ENCODE measurements at regions not wholly inside any gene's neighbourhood (a gene's known extent, or its start where the extent isn't known, plus 50 kb on each side); places are given as distances from the start of the nearest gene placed in this dataset.

- Histone ChIP-seq H3K36me3 (ENCODE audit: control insufficient read depth, insufficient read depth, low read length) (no peaks in the 10 kb centered on the region), H3K4me3 (ENCODE audit: low read depth, low read length) (no peak overlapping the region), H3K4me1 (no peaks in the 10 kb centered on the region), H3K9me3 (no peaks in the 10 kb centered on the region), H3K27me3 (replicated peaks; ENCODE audit: control insufficient read depth, insufficient read depth, low read length) (no peaks in the 10 kb centered on the region)
- no peak for TF ChIP-seq CTCF (IDR thresholded peaks at IDR 0.05; ENCODE audit: insufficient read depth in 1 of 2, low read depth in 1 of 2, low read length in 1 of 2, severe bottlenecking in 1 of 2, unreplicated experiment in 1 of 2)
- H3K4me1 Mint-ChIP-seq (ENCODE audit: low read depth, unreplicated experiment): no peaks in the 10 kb centered on the region
- no peaks in the 10 kb centered on the region for H3K9me3 Mint-ChIP-seq (ENCODE audit: unreplicated experiment)
- no TSS peak for BruUV-seq (replicated peaks)
- no peak overlapping the region for H3K4me3 Mint-ChIP-seq (ENCODE audit: unreplicated experiment)
- ChIA-PET POLR2A (no interaction called here), CTCF (no interaction called here)
- intact Hi-C loops (cut with micrococcal nuclease; ENCODE audit: unreplicated experiment): no loop called here
- no peaks in the 10 kb centered on the region for H3K27me3 Mint-ChIP-seq (ENCODE audit: insufficient read depth, unreplicated experiment)
- H3K36me3 Mint-ChIP-seq (ENCODE audit: insufficient read depth, unreplicated experiment): no peaks in the 10 kb centered on the region
- DNase-seq: no peak
- no peak overlapping the region for H3K27ac Mint-ChIP-seq (ENCODE audit: unreplicated experiment)
Observed at GRCh38 chr5:126189862-126190261, 233.3 kb upstream of the GRAMD2B start.

GRCh38 chr5:126192226-126192625 lies 231.0 kb upstream of the GRAMD2B start:
- H3K9me3 Mint-ChIP-seq (ENCODE audit: unreplicated experiment): no peaks in the 10 kb centered on the region
- no peaks in the 10 kb centered on the region for H3K27me3 Mint-ChIP-seq (ENCODE audit: insufficient read depth, unreplicated experiment)
- Histone ChIP-seq H3K4me1 (no peaks in the 10 kb centered on the region), H3K36me3 (ENCODE audit: control insufficient read depth, insufficient read depth, low read length) (no peaks in the 10 kb centered on the region), H3K27me3 (replicated peaks; ENCODE audit: control insufficient read depth, insufficient read depth, low read length) (no peaks in the 10 kb centered on the region), H3K4me3 (ENCODE audit: low read depth, low read length) (no peak overlapping the region), H3K9me3 (no peaks in the 10 kb centered on the region)
- H3K27ac Mint-ChIP-seq (ENCODE audit: unreplicated experiment): no peak overlapping the region
- no peaks in the 10 kb centered on the region for H3K4me1 Mint-ChIP-seq (ENCODE audit: low read depth, unreplicated experiment)
- ChIA-PET CTCF (no interaction called here), POLR2A (no interaction called here)
- TF ChIP-seq CTCF (IDR thresholded peaks at IDR 0.05; ENCODE audit: insufficient read depth in 1 of 2, low read depth in 1 of 2, low read length in 1 of 2, severe bottlenecking in 1 of 2, unreplicated experiment in 1 of 2): no peak
- DNase-seq: no peak
- intact Hi-C loops (cut with micrococcal nuclease; ENCODE audit: unreplicated experiment): no loop called here
- BruUV-seq (replicated peaks): no TSS peak
- H3K4me3 Mint-ChIP-seq (ENCODE audit: unreplicated experiment): no peak overlapping the region
- H3K36me3 Mint-ChIP-seq (ENCODE audit: insufficient read depth, unreplicated experiment): no peaks in the 10 kb centered on the region

- intact Hi-C loops (cut with micrococcal nuclease; ENCODE audit: unreplicated experiment): no loop called here
- POLR2A ChIA-PET: no interaction called here
- Histone ChIP-seq H3K36me3 (ENCODE audit: control insufficient read depth, insufficient read depth, low read length) (no peaks in the 10 kb centered on the region), H3K4me3 (ENCODE audit: low read depth, low read length) (no peak overlapping the region), H3K4me1 (no peaks in the 10 kb centered on the region), H3K9me3 (no peaks in the 10 kb centered on the region), H3K27me3 (replicated peaks; ENCODE audit: control insufficient read depth, insufficient read depth, low read length) (no peaks in the 10 kb centered on the region)
- Mint-ChIP-seq H3K27ac (ENCODE audit: unreplicated experiment) (no peak overlapping the region), H3K9me3 (ENCODE audit: unreplicated experiment) (no peaks in the 10 kb centered on the region), H3K4me1 (ENCODE audit: low read depth, unreplicated experiment) (no peaks in the 10 kb centered on the region), H3K27me3 (ENCODE audit: insufficient read depth, unreplicated experiment) (no peaks in the 10 kb centered on the region), H3K36me3 (ENCODE audit: insufficient read depth, unreplicated experiment) (no peaks in the 10 kb centered on the region), H3K4me3 (ENCODE audit: unreplicated experiment) (no peak overlapping the region)
- no TSS peak for BruUV-seq (replicated peaks)
- CTCF ChIA-PET: no interaction called here
- DNase-seq: no peak
- no peak for TF ChIP-seq CTCF (IDR thresholded peaks at IDR 0.05; ENCODE audit: insufficient read depth in 1 of 2, low read depth in 1 of 2, low read length in 1 of 2, severe bottlenecking in 1 of 2, unreplicated experiment in 1 of 2)
Observed at GRCh38 chr5:126195410-126196100, 227.7 kb upstream of the GRAMD2B start.
